Chondrocyte (in vitro differentiated cells): ENCODE measurements at regions not wholly inside any gene's neighbourhood (a gene's known extent, or its start where the extent isn't known, plus 50 kb on each side); places are given as distances from the start of the nearest gene placed in this dataset.

Experiments used
- DNase-seq: peaks from one replicate; pipeline ENCODE4 v3.0.0; 2021; ENCODE audit warnings: mixed read lengths, low spot score
- H3K27ac Mint-ChIP-seq: one replicate; pipeline ENCODE4 v1.8.0; 2021; ENCODE audit warnings: mild to moderate bottlenecking, moderate library complexity, mixed read lengths; ENCODE audit not compliant: unreplicated experiment
- H3K27me3 Mint-ChIP-seq: 2 replicates; pipeline ENCODE4 v1.8.0; 2021; ENCODE audit warnings: low read depth, mixed read lengths
- H3K36me3 Mint-ChIP-seq: 2 replicates; pipeline ENCODE4 v1.8.0; 2021; ENCODE audit warnings: low read depth, mixed read lengths
- H3K4me1 Mint-ChIP-seq: 2 replicates; pipeline ENCODE4 v1.8.0; 2021; ENCODE audit warnings: low read depth, mild to moderate bottlenecking, mixed read lengths
- H3K4me3 Mint-ChIP-seq: one replicate; pipeline ENCODE4 v1.8.0; 2021; ENCODE audit warnings: mild to moderate bottlenecking, moderate library complexity, mixed read lengths; ENCODE audit not compliant: unreplicated experiment
- H3K9me3 Mint-ChIP-seq: 2 replicates; pipeline ENCODE4 v1.8.0; 2021; ENCODE audit warnings: low read depth, mixed read lengths
- TF ChIP-seq, protein P1 (sequence below): fragments of 200-600 bp; sonication (generic); IDR thresholded peaks from 2 replicates; pipeline ENCODE4 v1.5.0; 2021; ENCODE audit warnings: antibody characterized with exemption, mild to moderate bottlenecking, moderate library complexity

- TF ChIP-seq, protein P1, sequence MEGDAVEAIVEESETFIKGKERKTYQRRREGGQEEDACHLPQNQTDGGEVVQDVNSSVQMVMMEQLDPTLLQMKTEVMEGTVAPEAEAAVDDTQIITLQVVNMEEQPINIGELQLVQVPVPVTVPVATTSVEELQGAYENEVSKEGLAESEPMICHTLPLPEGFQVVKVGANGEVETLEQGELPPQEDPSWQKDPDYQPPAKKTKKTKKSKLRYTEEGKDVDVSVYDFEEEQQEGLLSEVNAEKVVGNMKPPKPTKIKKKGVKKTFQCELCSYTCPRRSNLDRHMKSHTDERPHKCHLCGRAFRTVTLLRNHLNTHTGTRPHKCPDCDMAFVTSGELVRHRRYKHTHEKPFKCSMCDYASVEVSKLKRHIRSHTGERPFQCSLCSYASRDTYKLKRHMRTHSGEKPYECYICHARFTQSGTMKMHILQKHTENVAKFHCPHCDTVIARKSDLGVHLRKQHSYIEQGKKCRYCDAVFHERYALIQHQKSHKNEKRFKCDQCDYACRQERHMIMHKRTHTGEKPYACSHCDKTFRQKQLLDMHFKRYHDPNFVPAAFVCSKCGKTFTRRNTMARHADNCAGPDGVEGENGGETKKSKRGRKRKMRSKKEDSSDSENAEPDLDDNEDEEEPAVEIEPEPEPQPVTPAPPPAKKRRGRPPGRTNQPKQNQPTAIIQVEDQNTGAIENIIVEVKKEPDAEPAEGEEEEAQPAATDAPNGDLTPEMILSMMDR: no peak
- no peak for DNase-seq
- no peaks in the 10 kb centered on the region for H3K36me3 Mint-ChIP-seq
- H3K9me3 Mint-ChIP-seq: peaks cover 8% of the 10 kb centered on the region
- no peaks in the 10 kb centered on the region for H3K27me3 Mint-ChIP-seq
- no peaks in the 10 kb centered on the region for H3K4me1 Mint-ChIP-seq
- H3K4me3 Mint-ChIP-seq: no peak overlapping the region
- no peak overlapping the region for H3K27ac Mint-ChIP-seq
These were observed 95.4 kb upstream of the AGBL1 start for GRCh38 chr15:85984241-85984640.

GRCh38 chr15:85986116-85986515 lies 93.6 kb upstream of the AGBL1 start:
- Mint-ChIP-seq H3K36me3 (no peaks in the 10 kb centered on the region), H3K9me3 (peaks cover 11% of the 10 kb centered on the region), H3K4me3 (no peak overlapping the region), H3K27ac (no peak overlapping the region), H3K27me3 (no peaks in the 10 kb centered on the region), H3K4me1 (no peaks in the 10 kb centered on the region)
- TF ChIP-seq, protein P1: no peak
- DNase-seq: no peak

DNA sequence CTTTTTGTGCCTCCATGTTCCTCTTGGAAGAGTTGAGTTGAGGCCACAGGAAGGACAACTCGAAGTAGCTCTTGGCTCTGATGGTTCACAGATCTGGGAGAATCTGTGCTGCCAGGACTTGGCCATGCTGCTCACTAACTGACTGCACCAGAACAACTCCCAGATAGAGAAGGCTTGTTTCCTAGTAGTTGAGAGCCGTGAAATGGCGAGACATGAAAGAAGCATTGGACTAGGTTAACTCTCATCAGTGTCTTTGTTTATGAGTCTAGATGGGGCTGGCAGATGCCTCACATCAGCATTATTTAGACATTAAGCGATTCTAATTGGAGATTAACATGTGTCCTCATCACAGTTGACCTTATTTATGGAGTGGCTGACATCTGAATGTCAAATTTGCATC lies 92.9 kb upstream of the AGBL1 start:
- no peak for DNase-seq
- Mint-ChIP-seq H3K36me3 (no peaks in the 10 kb centered on the region), H3K27ac (no peak overlapping the region), H3K4me3 (no peak overlapping the region), H3K4me1 (no peaks in the 10 kb centered on the region), H3K27me3 (no peaks in the 10 kb centered on the region), H3K9me3 (peaks cover 11% of the 10 kb centered on the region)
- TF ChIP-seq, protein P1: no peak

DNA sequence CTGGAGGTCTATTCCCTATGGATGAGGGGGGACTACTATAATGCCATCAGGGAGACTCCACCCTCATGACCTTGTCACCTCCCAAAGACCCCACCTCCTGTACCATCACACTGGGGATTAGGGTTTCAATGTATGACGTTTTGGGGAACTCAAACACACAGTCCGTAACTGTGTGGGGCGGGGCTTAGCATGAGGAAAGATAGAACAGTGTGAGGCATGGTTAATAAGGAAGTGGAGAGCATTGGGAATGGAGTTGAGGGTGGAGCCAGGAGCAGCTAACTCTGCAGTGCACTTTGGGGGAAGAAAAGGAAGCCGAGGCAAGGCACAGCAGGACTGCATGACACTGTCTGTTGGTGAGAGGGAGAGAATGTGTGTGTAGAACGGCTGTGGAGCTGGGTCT lies 90.9 kb upstream of the AGBL1 start:
- no peaks in the 10 kb centered on the region for H3K4me1 Mint-ChIP-seq
- no peaks in the 10 kb centered on the region for H3K36me3 Mint-ChIP-seq
- TF ChIP-seq, protein P1: no peak
- H3K27ac Mint-ChIP-seq: no peak overlapping the region
- peaks cover 5% of the 10 kb centered on the region for H3K9me3 Mint-ChIP-seq
- peaks cover under 1% of the 10 kb centered on the region for H3K27me3 Mint-ChIP-seq
- H3K4me3 Mint-ChIP-seq: no peak overlapping the region
- no peak for DNase-seq

- no peak overlapping the region for H3K4me3 Mint-ChIP-seq
- H3K9me3 Mint-ChIP-seq: peaks cover 15% of the 10 kb centered on the region
- peaks cover 1% of the 10 kb centered on the region for H3K27me3 Mint-ChIP-seq
- no peaks in the 10 kb centered on the region for H3K36me3 Mint-ChIP-seq
- no peak overlapping the region for H3K27ac Mint-ChIP-seq
- TF ChIP-seq, protein P1: no peak
- DNase-seq: no peak
- H3K4me1 Mint-ChIP-seq: no peaks in the 10 kb centered on the region
These were observed 87.4 kb upstream of the AGBL1 start for GRCh38 chr15:85992224-85992623.
